ENCODE measurements at regions not wholly inside any gene's neighbourhood (a gene's known extent, or its start where the extent isn't known, plus 50 kb on each side); places are given as distances from the start of the nearest gene placed in this dataset.

GRCh38 chr5:89956838-89957237 lies 452.7 kb downstream of the CETN3 start:
- H3K27ac ChIP-seq = no peak overlapping the region
- H3K9me3 ChIP-seq (ENCODE audit: low read depth) = no peaks in the 10 kb centered on the region
- H3K36me3 ChIP-seq (replicated peaks; ENCODE audit: insufficient read depth, low read depth) = no peaks in the 10 kb centered on the region
- no peak overlapping the region for H3K4me3 ChIP-seq
- no peak for DNase-seq (ENCODE audit: low spot score)
- no peak for TF ChIP-seq EZH2 (IDR thresholded peaks at IDR 0.05; ENCODE audit: borderline replicate concordance)
- H3K9me2 ChIP-seq (replicated peaks; ENCODE audit: insufficient read depth) = no peaks in the 10 kb centered on the region
- 95% methylated on average over 1 of the region's 1 CpG for WGBS (ENCODE audit: low lambda C conversion rate, missing lambda C conversion rate)
- H3K27me3 ChIP-seq = no peaks in the 10 kb centered on the region
- H3K4me2 ChIP-seq = no peak overlapping the region
- no peak overlapping the region for H2AFZ ChIP-seq
- H4K20me1 ChIP-seq (ENCODE audit: insufficient read depth, poor library complexity, severe bottlenecking) = no peaks in the 10 kb centered on the region
- H3K4me1 ChIP-seq (ENCODE audit: insufficient read depth) = no peaks in the 10 kb centered on the region
- no peaks in the 10 kb centered on the region for H3K79me2 ChIP-seq

DNA sequence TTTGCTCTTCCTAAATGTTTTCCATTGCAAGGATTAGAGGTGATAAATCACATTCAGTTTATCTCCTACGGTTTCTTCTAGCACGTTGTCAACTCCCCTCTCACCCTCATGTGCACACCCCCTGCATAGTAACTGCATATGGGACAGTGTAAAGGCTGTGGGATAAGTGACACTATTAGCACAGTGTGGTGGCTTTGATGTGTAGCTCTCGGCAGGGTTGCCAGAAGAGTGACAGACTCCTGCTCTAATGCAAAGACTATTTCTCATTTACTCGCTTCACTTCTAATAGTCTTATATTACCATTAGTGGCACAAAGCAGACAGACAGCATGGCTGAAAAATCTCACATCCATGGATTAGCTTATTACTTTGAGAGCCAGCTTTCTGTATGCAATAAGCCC lies 454.6 kb downstream of the CETN3 start:
- Histone ChIP-seq H2AFZ (no peak overlapping the region), H3K4me2 (no peak overlapping the region), H3K36me3 (replicated peaks; ENCODE audit: insufficient read depth, low read depth) (no peaks in the 10 kb centered on the region), H3K27me3 (no peaks in the 10 kb centered on the region), H3K9me3 (ENCODE audit: low read depth) (no peaks in the 10 kb centered on the region), H3K4me3 (no peak overlapping the region), H3K9me2 (replicated peaks; ENCODE audit: insufficient read depth) (no peaks in the 10 kb centered on the region), H3K79me2 (no peaks in the 10 kb centered on the region), H3K4me1 (ENCODE audit: insufficient read depth) (no peaks in the 10 kb centered on the region), H3K27ac (no peak overlapping the region), H4K20me1 (ENCODE audit: insufficient read depth, poor library complexity, severe bottlenecking) (no peaks in the 10 kb centered on the region)
- no peak for TF ChIP-seq EZH2 (IDR thresholded peaks at IDR 0.05; ENCODE audit: borderline replicate concordance)
- TF ChIP-seq EZH2phosphoT487 (IDR thresholded peaks at IDR 0.05; ENCODE audit: low read depth, severe bottlenecking, unreplicated experiment) = no peak
- TF ChIP-seq CTCF (IDR thresholded peaks at IDR 0.05; ENCODE audit: poor library complexity) = no peak
- 42% methylated on average over 4 of the region's 4 CpGs for WGBS (ENCODE audit: low lambda C conversion rate, missing lambda C conversion rate)
- no peak for DNase-seq (ENCODE audit: low spot score)

GRCh38 chr5:89951876-89952275 lies 457.7 kb downstream of the CETN3 start:
- no peak overlapping the region for H3K27ac ChIP-seq
- no peak overlapping the region for H2AFZ ChIP-seq
- no peaks in the 10 kb centered on the region for H3K4me1 ChIP-seq (ENCODE audit: insufficient read depth)
- H3K9me2 ChIP-seq (replicated peaks; ENCODE audit: insufficient read depth) = no peaks in the 10 kb centered on the region
- no peaks in the 10 kb centered on the region for H4K20me1 ChIP-seq (ENCODE audit: insufficient read depth, poor library complexity, severe bottlenecking)
- no peaks in the 10 kb centered on the region for H3K9me3 ChIP-seq (ENCODE audit: low read depth)
- DNase-seq (ENCODE audit: low spot score) = no peak
- H3K36me3 ChIP-seq (replicated peaks; ENCODE audit: insufficient read depth, low read depth) = no peaks in the 10 kb centered on the region
- TF ChIP-seq EZH2phosphoT487 (IDR thresholded peaks at IDR 0.05; ENCODE audit: low read depth, severe bottlenecking, unreplicated experiment) (no peak), CTCF (IDR thresholded peaks at IDR 0.05; ENCODE audit: poor library complexity) (no peak), EZH2 (IDR thresholded peaks at IDR 0.05; ENCODE audit: borderline replicate concordance) (no peak)
- no peaks in the 10 kb centered on the region for H3K27me3 ChIP-seq
- H3K79me2 ChIP-seq = no peaks in the 10 kb centered on the region
- WGBS (ENCODE audit: low lambda C conversion rate, missing lambda C conversion rate) = 57% methylated on average over 2 of the region's 2 CpGs
- no peak overlapping the region for H3K4me3 ChIP-seq
- H3K4me2 ChIP-seq = no peak overlapping the region

GRCh38 chr5:89950234-89950633 lies 459.3 kb downstream of the CETN3 start:
- Histone ChIP-seq H3K9me3 (ENCODE audit: low read depth) (no peaks in the 10 kb centered on the region), H3K27me3 (no peaks in the 10 kb centered on the region), H3K9me2 (replicated peaks; ENCODE audit: insufficient read depth) (no peaks in the 10 kb centered on the region), H3K79me2 (no peaks in the 10 kb centered on the region), H3K4me2 (no peak overlapping the region), H3K36me3 (replicated peaks; ENCODE audit: insufficient read depth, low read depth) (no peaks in the 10 kb centered on the region), H3K4me1 (ENCODE audit: insufficient read depth) (no peaks in the 10 kb centered on the region), H2AFZ (no peak overlapping the region), H3K4me3 (no peak overlapping the region), H4K20me1 (ENCODE audit: insufficient read depth, poor library complexity, severe bottlenecking) (no peaks in the 10 kb centered on the region), H3K27ac (no peak overlapping the region)
- TF ChIP-seq EZH2phosphoT487 (IDR thresholded peaks at IDR 0.05; ENCODE audit: low read depth, severe bottlenecking, unreplicated experiment) = no peak
- TF ChIP-seq EZH2 (IDR thresholded peaks at IDR 0.05; ENCODE audit: borderline replicate concordance) = no peak
- no peak for TF ChIP-seq CTCF (IDR thresholded peaks at IDR 0.05; ENCODE audit: poor library complexity)
- 36% methylated on average over 1 of the region's 1 CpG for WGBS (ENCODE audit: low lambda C conversion rate, missing lambda C conversion rate)
- no peak for DNase-seq (ENCODE audit: low spot score)
